ENCODE measurements at regions not wholly inside any gene's neighbourhood (a gene's known extent, or its start where the extent isn't known, plus 50 kb on each side); places are given as distances from the start of the nearest gene placed in this dataset.

GRCh38 chr2:163456953-163457743, 278.7 kb downstream of the FIGN start:
- DNase-seq, result no peak

GRCh38 chr2:163455815-163456214, 280.0 kb downstream of the FIGN start:
- DNase-seq, result no peak

- DNase-seq, result no peak
Measured at GRCh38 chr2:163453920-163454319, 281.9 kb downstream of the FIGN start.

GRCh38 chr2:163441603-163442002, 294.2 kb downstream of the FIGN start:
- DNase-seq, result no peak

- DNase-seq, result no peak
Measured at GRCh38 chr2:163436963-163437362, 298.8 kb downstream of the FIGN start.

GRCh38 chr2:163428187-163428586, 307.6 kb downstream of the FIGN start:
- DNase-seq, result no peak

GRCh38 chr2:163420604-163421003, 315.2 kb downstream of the FIGN start:
- DNase-seq, result no peak

GRCh38 chr2:163419000-163419830, 316.6 kb downstream of the FIGN start:
- DNase-seq, result no peak

- DNase-seq, result no peak
Measured at GRCh38 chr2:163417596-163418337, 318.0 kb downstream of the FIGN start.

- DNase-seq, result no peak
Measured at GRCh38 chr2:163414121-163414520, 321.7 kb downstream of the FIGN start.

GRCh38 chr2:163407296-163407695, 328.5 kb downstream of the FIGN start:
- no peak for DNase-seq

- no peak for DNase-seq
Measured at GRCh38 chr2:163405298-163405697, 330.5 kb downstream of the FIGN start.

- DNase-seq, result no peak
Measured at GRCh38 chr2:163401481-163401880, 334.3 kb downstream of the FIGN start.

GRCh38 chr2:163397451-163397850, 338.4 kb downstream of the FIGN start:
- DNase-seq, result no peak

GRCh38 chr2:163395602-163396001, 340.2 kb downstream of the FIGN start:
- no peak for DNase-seq

- no peak for DNase-seq
Measured at GRCh38 chr2:163389838-163390237, 346.0 kb downstream of the FIGN start.

GRCh38 chr2:163375472-163375871, 360.3 kb downstream of the FIGN start:
- no peak for DNase-seq

GRCh38 chr2:163375070-163375469, 360.7 kb downstream of the FIGN start:
- no peak for DNase-seq

GRCh38 chr2:163374282-163374681, 361.5 kb downstream of the FIGN start:
- DNase-seq, result no peak

GRCh38 chr2:163373496-163373895, 362.3 kb downstream of the FIGN start:
- no peak for DNase-seq

- no peak for DNase-seq
Measured at GRCh38 chr2:163370169-163370886, 365.5 kb downstream of the FIGN start.

GRCh38 chr2:163369111-163369510, 366.7 kb downstream of the FIGN start:
- DNase-seq, result no peak

All from right kidney (tissue), 1 donor.